Adrenal gland (tissue), 9 donors: ENCODE measurements at regions not wholly inside any gene's neighbourhood (a gene's known extent, or its start where the extent isn't known, plus 50 kb on each side); places are given as distances from the start of the nearest gene placed in this dataset.

Experiments used
- DNase-seq, 7 donors: peaks; one replicate each; pipeline ENCODE4 v3.0.0-alpha.2; 2019 to 2020
- H3K27ac ChIP-seq, 5 donors: fragments of 200-600 bp; sonication (generic) in 4 of 5; 1 replicate in 3 of 5; 2 replicates in 2 of 5; pipeline versions ENCODE4 v1.5.1 to v1.8.0; 2016 to 2020; ENCODE audit warnings: mild to moderate bottlenecking in 1 of 5
- H3K27me3 ChIP-seq: fragments of 200-600 bp; 2 replicates; pipeline ENCODE4 v1.8.0; 2021
- H3K36me3 ChIP-seq, 2 donors: fragments of 200-600 bp; replicated peaks in 1 of 2; 1 replicate in 1 of 2; 2 replicates in 1 of 2; pipeline versions ENCODE4 v1.5.1 to v1.8.0; 2018 to 2022
- H3K4me1 ChIP-seq, 2 donors: fragments of 200-600 bp; replicated peaks in 1 of 2; 1 replicate in 1 of 2; 2 replicates in 1 of 2; pipeline versions ENCODE4 v1.5.1 to v1.8.0; 2018 to 2021
- H3K4me3 ChIP-seq, 4 donors: fragments of 200-600 bp; sonication (generic) in 3 of 4; one replicate each; pipeline ENCODE4 v1.5.1; 2016 to 2018
- H3K9me3 ChIP-seq, 3 donors: fragments of 200-600 bp; sonication (generic) in 1 of 3; replicated peaks in 1 of 3; 1 replicate in 2 of 3; 2 replicates in 1 of 3; pipeline versions ENCODE4 v1.5.1 to v1.8.0; 2016 to 2021
- POLR2A ChIP-seq, 2 donors: fragments of 450-650 bp; IDR thresholded peaks; one replicate each; pipeline ENCODE4 v1.6.1; 2017; ENCODE audit warnings: antibody characterized with exemption in 2 of 2, mild to moderate bottlenecking in 2 of 2, moderate library complexity in 1 of 2
- WGBS, 4 donors: extraction: QIAGEN DNeasy Blood & Tissue Kit in 2 of 4; methylation state at CpG; one replicate each; pipeline versions ENCODE4 v1.1.5 to v1.1.7; 2013 to 2017; 5-methylcytosine and 5-hydroxymethylcytosine counted together
- intact Hi-C, 2 donors: fragments of 100-400 bp; cut with DNase I; formaldehyde crosslinking; loops; one replicate each; pipeline versions ENCODE4 v1.14.1 to v1.15.0; 2022 to 2023
- TF ChIP-seq, protein P1 (sequence below), 6 experiments: fragments of 450-650 bp in 4 of 6; fragments of 200-600 bp in 2 of 6; sonication (generic) in 1 of 6; IDR thresholded peaks; 1 replicate in 5 of 6; 2 replicates in 1 of 6; pipeline versions ENCODE4 v1.5.1 to v1.8.0; 2016 to 2021; ENCODE audit warnings: antibody characterized with exemption in 6 of 6, mild to moderate bottlenecking in 2 of 6, moderate library complexity in 1 of 6
- donor health status: healthy with polysubstance abuse.
- donor health status: Bipolar disorder and iron deficiency.
- donor health status: DM: yes; HTN: yes; CAD: no.
- donor health status: DM: no; HTN: no; CAD: no.
- donor health status: DM: no; HTN: no; CAD: no.

DNA sequence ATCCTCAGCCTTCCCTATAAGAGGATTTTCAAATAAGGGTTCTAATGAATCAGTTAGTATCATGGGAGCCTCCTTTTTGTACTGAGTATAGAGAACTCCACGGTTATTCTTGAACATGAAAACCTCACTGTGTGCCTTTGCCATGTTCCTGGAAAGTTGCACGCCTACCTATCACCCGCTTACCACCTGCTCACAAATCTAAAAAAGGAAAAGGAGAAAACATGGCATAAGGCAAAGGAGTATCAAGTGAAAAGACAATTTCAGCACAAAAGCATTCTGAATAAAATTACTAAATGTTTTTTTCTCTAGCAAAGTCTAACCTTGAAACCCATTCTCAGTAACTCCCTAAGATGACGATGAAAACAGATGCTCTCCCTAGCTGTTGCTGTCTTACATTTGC lies 511.8 kb upstream of the API5 start:
- no peaks in the 10 kb centered on the region for H3K4me1 ChIP-seq
- TF ChIP-seq, protein P1, sequence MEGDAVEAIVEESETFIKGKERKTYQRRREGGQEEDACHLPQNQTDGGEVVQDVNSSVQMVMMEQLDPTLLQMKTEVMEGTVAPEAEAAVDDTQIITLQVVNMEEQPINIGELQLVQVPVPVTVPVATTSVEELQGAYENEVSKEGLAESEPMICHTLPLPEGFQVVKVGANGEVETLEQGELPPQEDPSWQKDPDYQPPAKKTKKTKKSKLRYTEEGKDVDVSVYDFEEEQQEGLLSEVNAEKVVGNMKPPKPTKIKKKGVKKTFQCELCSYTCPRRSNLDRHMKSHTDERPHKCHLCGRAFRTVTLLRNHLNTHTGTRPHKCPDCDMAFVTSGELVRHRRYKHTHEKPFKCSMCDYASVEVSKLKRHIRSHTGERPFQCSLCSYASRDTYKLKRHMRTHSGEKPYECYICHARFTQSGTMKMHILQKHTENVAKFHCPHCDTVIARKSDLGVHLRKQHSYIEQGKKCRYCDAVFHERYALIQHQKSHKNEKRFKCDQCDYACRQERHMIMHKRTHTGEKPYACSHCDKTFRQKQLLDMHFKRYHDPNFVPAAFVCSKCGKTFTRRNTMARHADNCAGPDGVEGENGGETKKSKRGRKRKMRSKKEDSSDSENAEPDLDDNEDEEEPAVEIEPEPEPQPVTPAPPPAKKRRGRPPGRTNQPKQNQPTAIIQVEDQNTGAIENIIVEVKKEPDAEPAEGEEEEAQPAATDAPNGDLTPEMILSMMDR (IDR thresholded peaks at IDR 0.05): no peak
- no peak for TF ChIP-seq POLR2A (IDR thresholded peaks at IDR 0.05)
- H3K27me3 ChIP-seq: no peaks in the 10 kb centered on the region
- no peaks in the 10 kb centered on the region for H3K9me3 ChIP-seq
- WGBS, 4 donors: 87 to 94% (median 92%) methylated on average over 4 of the region's 4 CpGs
- H3K4me3 ChIP-seq: no peak overlapping the region
- intact Hi-C loops: no loop called here
- no peak overlapping the region for H3K27ac ChIP-seq
- no peaks in the 10 kb centered on the region for H3K36me3 ChIP-seq
- DNase-seq: no peak

DNA sequence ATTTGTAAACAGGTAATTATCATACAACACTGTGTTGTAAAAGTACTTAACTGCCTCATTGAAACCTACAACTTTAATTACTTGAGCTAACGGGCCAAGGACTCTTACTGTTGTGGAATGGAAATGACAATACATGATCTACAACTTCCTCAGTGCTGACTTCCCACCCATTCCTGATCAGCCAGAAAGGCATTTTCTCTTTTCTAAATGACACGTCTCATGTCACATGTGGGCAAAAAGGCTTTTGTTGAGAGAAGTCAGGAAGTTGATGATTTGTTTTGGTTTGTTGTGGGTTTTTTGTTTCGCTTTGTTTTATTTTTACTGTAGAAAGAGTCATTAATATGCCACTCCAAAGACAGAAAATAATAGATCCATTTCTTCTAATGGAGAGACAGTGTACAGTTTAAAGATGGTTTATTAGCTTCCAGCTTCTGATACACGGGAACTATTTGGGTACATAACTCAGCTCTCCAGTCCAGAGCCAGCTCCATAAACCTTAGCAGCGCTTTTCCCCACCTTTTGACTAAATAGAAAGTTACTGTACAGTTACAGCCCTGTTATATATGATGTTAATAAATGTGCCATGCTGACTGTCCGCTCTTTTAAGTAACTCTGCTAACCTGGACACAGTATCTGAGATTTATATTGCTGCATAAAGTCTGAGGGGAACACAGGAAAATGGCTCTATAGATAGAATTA lies 509.4 kb upstream of the API5 start:
- no peak overlapping the region for H3K4me3 ChIP-seq
- H3K27ac ChIP-seq: no peak overlapping the region
- intact Hi-C loops: no loop called here
- WGBS, 4 donors: 45 to 54% (median 50%) methylated on average over 6 of the region's 6 CpGs
- TF ChIP-seq, protein P1 (IDR thresholded peaks at IDR 0.05): no peak
- TF ChIP-seq POLR2A (IDR thresholded peaks at IDR 0.05): no peak
- H3K4me1 ChIP-seq: no peaks in the 10 kb centered on the region
- no peaks in the 10 kb centered on the region for H3K27me3 ChIP-seq
- H3K9me3 ChIP-seq: no peaks in the 10 kb centered on the region
- DNase-seq: no peak
- no peaks in the 10 kb centered on the region for H3K36me3 ChIP-seq

DNA sequence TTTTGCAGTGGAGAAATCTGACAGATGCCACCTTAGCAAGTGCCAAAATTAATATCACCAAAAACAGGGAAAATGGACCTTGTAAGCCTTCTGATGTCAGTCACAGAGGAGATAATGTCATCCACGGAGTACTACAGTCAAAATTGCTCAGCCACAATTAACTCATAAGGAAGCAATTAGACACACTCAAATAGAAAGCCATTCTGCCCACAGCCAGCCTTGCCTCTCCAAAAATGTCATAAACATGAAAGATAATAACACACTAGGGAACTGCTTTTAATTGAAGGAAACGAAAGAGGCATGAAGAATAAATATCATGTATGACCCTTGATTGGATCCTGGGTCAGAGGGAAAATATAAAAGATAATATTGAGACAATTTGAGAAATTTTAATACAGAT lies 505.6 kb upstream of the API5 start:
- intact Hi-C loops: no loop called here
- Histone ChIP-seq H3K36me3 (no peaks in the 10 kb centered on the region), H3K4me1 (no peaks in the 10 kb centered on the region), H3K4me3 (no peak overlapping the region), H3K27me3 (no peaks in the 10 kb centered on the region), H3K9me3 (no peaks in the 10 kb centered on the region), H3K27ac (no peak overlapping the region)
- TF ChIP-seq POLR2A (IDR thresholded peaks at IDR 0.05): no peak
- TF ChIP-seq, protein P1 (IDR thresholded peaks at IDR 0.05): no peak
- no peak for DNase-seq
- WGBS, 4 donors: 37 to 57% (median 55%) methylated on average over 2 of the region's 2 CpGs

DNA sequence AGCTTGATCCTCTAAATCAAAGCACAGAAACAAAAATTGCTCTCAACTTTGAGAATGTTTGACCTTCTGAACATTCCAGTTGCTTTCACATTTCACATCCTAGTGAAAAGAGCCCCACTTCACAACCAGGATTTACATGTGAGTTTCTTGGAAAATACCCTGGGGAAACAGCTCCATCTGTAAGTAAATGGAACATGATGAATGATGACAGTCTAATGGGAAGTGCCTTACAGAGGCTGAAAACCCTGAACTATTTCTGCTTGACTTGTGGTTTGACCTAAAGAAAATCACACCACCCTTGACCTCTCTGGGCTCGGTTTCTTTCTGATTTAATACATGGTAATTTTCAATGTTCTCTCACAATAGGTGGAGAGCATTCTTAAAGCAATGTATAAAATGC lies 499.4 kb upstream of the API5 start:
- TF ChIP-seq, protein P1 (IDR thresholded peaks at IDR 0.05): no peak
- no peak for TF ChIP-seq POLR2A (IDR thresholded peaks at IDR 0.05)
- no peak for DNase-seq
- Histone ChIP-seq H3K27me3 (no peaks in the 10 kb centered on the region), H3K9me3 (no peaks in the 10 kb centered on the region), H3K4me3 (no peak overlapping the region), H3K4me1 (no peaks in the 10 kb centered on the region), H3K36me3 (no peaks in the 10 kb centered on the region), H3K27ac (no peak overlapping the region)
- 38 to 64% (median 41%) methylated on average over 1 of the region's 1 CpG for WGBS, 4 donors
- intact Hi-C loops: no loop called here
